Left colon (tissue), 2 donors: ENCODE measurements at regions not wholly inside any gene's neighbourhood (a gene's known extent, or its start where the extent isn't known, plus 50 kb on each side); places are given as distances from the start of the nearest gene placed in this dataset.
"Not testable (repeated sequence)": the region's sequence is repeated elsewhere in the genome, so short reads cannot be mapped to it uniquely, and the experiment has no call there.

Experiments used
- ATAC-seq: fragments of 200-7000 bp; cut with Tn5 transposase; one replicate; pipeline ENCODE4 v1.9.1; 2020; ENCODE audit warnings: mild to moderate bottlenecking, moderate library complexity
- DNase-seq, 2 donors: peaks; one replicate each; pipeline ENCODE4 v3.0.0-alpha.2; 2020
- intact Hi-C, 2 donors: fragments of 100-400 bp; cut with DNase I in 1 of 2; cut with micrococcal nuclease in 1 of 2; formaldehyde crosslinking; loops; one replicate each; pipeline versions ENCODE4 v1.11.2 to v1.14.0; 2022; cut with DNase I, micrococcal nuclease
- donor health status: DM: no; HTN: no; CAD: no.
- donor health status: DM: yes; HTN: yes; CAD: no.

- intact Hi-C loops, result no loop called here
- ATAC-seq (no peak), DNase-seq (no peak)
These were observed 497.2 kb downstream of the IGSF11 start for GRCh38 chr3:118537454-118537853.

DNA sequence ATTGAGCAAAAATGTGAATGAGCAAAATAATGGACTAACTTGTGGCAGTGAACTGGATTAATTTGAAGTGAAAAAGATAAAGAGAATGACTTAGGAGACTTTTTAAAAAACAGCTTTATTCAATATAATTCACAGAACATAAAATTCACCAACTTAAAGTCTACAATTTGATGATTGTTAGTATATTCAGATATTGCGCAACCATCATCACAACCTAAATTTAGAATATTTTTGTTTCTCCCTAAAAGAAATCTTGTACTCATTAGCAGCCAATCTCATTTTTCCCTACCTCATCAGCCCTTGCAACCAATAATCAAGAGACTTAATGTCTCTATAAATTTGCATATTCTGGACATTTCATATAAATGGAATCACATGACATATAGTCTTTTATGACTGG, 496.5 kb downstream of the IGSF11 start:
- intact Hi-C loops, result no loop called here
- no peak for DNase-seq
- ATAC-seq, result no peak

DNA sequence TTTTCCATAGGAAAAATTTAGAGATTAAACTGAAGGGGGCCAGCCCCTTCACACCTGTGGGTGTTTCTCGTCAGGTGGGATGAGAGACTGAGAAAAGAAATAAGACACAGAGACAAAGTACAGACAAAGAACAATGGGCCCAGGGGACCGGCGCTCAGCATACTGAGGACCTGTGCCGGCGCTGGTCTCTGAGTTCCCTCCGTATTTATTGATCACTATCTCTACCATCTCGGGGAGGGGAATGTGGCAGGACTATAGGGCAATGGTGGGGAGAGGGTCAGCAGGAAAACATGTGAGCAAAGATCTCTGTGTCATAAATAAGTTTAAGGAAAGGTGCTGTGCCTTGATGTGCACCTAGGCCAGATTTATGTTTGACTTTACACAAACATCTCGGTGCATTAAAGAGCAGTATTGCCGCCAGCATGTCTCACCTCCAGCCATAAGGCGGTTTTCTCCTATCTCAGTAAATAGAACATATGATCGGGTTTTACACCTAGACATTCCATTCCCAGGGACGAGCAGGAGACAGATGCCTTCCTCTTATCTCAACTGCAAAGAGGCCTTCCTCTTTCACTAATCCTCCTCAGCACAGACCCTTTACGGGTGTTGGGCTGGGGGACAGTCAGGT, 494.7 kb downstream of the IGSF11 start:
- DNase-seq, intact Hi-C loops, ATAC-seq: not testable (repeated sequence)

DNA sequence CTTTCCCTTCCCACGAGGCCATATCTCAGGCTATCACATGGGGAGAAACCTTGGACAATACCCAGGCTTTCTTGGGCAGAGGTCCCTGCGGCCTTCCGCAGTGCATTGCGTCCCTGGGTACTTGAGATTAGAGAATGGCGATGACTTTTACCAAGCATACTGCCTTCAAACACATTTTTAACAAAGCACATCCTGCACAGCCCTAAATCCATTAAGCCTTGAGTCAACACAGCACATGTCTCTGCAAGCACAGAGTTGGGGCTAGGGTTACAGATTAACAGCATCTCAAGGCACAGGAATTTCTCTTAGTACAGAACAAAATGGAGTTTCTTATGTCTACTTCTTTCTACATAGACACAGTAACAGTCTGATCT, 494.2 kb downstream of the IGSF11 start:
- ATAC-seq, result peak; percentile 61
- intact Hi-C loops, DNase-seq: not testable (repeated sequence)

- ATAC-seq, result peak; percentile 91
- DNase-seq, result no peak
- intact Hi-C loops, result no loop called here
These were observed 493.8 kb downstream of the IGSF11 start for GRCh38 chr3:118540826-118541225.

DNA sequence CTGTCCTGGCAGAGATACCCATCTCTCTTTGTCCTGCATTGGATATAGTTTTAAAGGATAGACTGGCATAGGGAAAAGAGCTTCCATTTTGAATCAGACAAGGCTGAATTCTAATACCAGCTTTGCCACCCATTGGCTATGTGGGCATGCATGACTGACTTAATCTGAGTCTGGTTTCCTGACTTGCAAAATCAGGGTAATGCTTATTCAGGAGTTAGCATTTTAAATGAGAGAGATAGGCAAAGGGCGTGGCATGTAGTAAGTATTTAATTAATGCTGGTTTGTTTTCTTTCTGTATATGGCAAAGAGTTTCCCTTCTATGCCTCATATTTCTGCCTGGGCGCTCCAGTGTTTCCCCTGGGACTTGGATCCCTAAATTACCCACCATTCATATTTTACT, 492.9 kb downstream of the IGSF11 start:
- intact Hi-C loops, result no loop called here
- DNase-seq (no peak), ATAC-seq (no peak)

GRCh38 chr3:118543832-118544231, 490.8 kb downstream of the IGSF11 start:
- DNase-seq (no peak), ATAC-seq (no peak)
- intact Hi-C loops, result no loop called here

DNA sequence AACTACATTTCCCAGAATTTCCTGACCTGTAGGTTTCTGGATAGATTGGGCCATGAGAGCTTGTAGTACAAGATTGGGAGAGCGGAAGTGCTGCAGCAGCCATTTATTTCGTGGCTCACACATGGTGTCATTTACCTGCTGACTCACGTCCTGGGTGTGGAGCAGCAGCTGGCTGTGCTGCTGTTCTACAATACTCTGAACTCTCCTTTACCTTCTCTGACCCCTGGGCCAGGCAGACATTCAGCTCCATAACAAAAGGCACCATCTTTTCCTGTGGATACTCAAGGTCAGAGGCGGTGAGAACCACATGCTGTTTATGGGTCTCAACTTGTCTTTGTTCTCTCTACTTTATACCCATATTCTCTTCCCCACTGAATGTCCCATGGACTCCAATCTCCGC, 490.2 kb downstream of the IGSF11 start:
- DNase-seq, result peak; percentile 33 to 53
- intact Hi-C loops, result no loop called here
- ATAC-seq, result peak; percentile 88

GRCh38 chr3:118548434-118548833, 486.2 kb downstream of the IGSF11 start:
- intact Hi-C loops, result no loop called here
- no peak for DNase-seq
- no peak for ATAC-seq

- DNase-seq (no peak), ATAC-seq (no peak)
- intact Hi-C loops, result no loop called here
These were observed 484.5 kb downstream of the IGSF11 start for GRCh38 chr3:118550122-118550521.

DNA sequence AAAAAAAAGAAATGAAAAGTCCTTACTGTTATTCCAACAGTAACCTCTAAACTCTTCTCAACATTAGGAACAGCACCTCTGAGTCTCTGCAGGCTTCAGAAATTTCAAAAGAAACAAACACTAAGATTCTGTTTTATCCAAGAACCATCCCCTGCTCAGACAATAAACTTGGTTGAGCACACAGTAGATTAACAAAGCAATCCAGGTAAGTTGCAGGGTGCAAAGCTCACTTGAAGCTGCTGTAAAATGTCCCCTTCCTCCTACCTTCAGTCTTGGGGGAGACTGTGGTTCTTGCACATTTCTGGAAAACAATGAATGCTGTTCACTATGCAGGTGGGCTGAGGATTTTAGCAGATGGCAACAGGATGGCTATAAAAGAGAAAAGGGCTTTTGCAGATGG, 484.1 kb downstream of the IGSF11 start:
- DNase-seq (no peak), ATAC-seq (peak; percentile 90)
- intact Hi-C loops, result no loop called here

- DNase-seq (no peak), ATAC-seq (peak; percentile 77)
- intact Hi-C loops, result no loop called here
These were observed 480.4 kb downstream of the IGSF11 start for GRCh38 chr3:118554148-118554838.

DNA sequence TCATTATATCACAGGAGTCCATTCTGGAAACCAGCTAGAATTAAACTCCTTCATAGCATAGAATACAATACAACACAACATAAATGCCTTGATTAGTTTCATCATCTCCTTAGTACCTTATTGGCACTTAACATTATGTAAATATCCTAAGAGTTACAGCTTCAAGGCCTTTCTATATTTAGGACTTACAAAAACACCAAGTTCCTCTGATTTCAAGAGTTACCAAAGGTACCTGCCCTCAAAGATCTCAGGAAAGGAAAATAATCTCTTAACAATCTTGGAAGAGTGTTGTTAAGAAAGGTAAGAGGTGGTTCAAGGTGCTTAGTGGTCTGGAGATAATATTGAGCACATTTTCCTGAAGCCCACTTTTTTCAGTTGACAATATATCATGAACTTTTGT, 477.7 kb downstream of the IGSF11 start:
- DNase-seq, result no peak
- ATAC-seq, result no peak
- intact Hi-C loops, result no loop called here

- no peak for DNase-seq
- no peak for ATAC-seq
- intact Hi-C loops, result no loop called here
These were observed 477.1 kb downstream of the IGSF11 start for GRCh38 chr3:118557513-118557912.

GRCh38 chr3:118559286-118559685, 475.4 kb downstream of the IGSF11 start:
- DNase-seq, result no peak
- intact Hi-C loops, result no loop called here
- no peak for ATAC-seq

DNA sequence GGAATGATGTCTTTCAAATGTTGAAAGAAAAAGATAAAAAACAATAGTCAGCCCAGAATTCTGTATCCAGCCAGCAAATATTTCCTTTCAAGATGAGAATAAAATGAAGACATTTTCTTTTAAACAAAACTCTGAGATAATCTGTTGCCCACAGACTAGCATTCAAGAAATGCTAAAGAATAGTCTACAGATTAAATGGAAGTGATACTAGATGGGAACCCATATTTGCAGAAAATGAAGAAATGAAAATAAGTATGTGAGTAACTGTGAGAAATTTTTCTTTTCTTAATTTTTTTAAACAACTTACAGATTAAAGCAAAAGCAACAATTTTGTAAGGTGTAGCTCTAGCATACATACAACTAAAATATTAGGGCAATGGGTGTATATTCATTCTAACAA, 469.8 kb downstream of the IGSF11 start:
- intact Hi-C loops, result no loop called here
- DNase-seq (no peak), ATAC-seq (no peak)

GRCh38 chr3:118573912-118574311, 460.7 kb downstream of the IGSF11 start:
- intact Hi-C loops, result no loop called here
- no peak for DNase-seq
- no peak for ATAC-seq

GRCh38 chr3:118577055-118577777, 457.4 kb downstream of the IGSF11 start:
- ATAC-seq (no peak), DNase-seq (no peak)
- intact Hi-C loops, result no loop called here

- intact Hi-C loops, result no loop called here
- DNase-seq (no peak), ATAC-seq (no peak)
These were observed 456.1 kb downstream of the IGSF11 start for GRCh38 chr3:118578559-118578958.

DNA sequence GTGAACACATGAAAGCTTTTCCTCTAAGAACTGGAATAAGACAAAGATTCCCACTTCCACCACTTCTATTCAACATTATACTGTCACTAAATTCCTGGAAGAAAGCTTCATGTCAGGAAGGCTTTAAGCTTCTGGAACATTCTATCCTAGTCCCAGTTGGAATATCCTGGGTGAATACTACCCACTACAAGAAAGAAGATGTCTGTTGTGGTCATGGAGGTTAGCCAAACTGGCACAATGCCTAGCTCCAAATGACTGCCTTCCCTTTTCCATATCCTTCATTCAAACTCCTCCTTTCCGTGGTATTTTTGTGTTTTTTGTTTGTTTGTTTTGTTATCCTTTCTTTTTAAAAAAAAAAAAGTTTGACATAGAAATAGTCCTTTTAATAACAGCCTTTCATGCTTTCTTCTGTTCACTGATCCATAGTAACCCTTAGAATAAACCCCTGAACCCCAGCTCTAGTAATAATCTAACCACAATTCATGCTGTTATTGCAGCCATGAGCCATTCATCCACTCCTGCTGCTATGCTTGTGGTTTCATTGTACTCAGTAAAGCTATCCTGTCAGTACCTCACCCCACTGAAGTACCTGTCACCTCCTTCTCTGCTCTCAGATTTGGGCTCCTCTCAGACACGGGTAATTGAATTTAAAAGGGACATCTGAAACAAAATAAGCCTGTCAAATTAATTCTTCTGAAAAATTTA, 447.5 kb downstream of the IGSF11 start:
- ATAC-seq (no peak), DNase-seq (no peak)
- intact Hi-C loops, result no loop called here
